WTC11 (cell line): ENCODE measurements at regions not wholly inside any gene's neighbourhood (a gene's known extent, or its start where the extent isn't known, plus 50 kb on each side); places are given as distances from the start of the nearest gene placed in this dataset.

Experiments
- ATF3 ChIP-seq: sonication (generic); formaldehyde crosslinking; conservative IDR thresholded peaks from 2 replicates; pipeline ENCODE4 v1.8.1; 2022; ENCODE audit warnings: mild to moderate bottlenecking, missing genetic modification reagents
- FOXJ3 ChIP-seq: sonication (generic); formaldehyde crosslinking; IDR thresholded peaks from 2 replicates; pipeline ENCODE4 v1.9.0; 2021; ENCODE audit warnings: missing genetic modification reagents, mild to moderate bottlenecking, borderline replicate concordance
- ZNF121 ChIP-seq: sonication (generic); formaldehyde crosslinking; IDR thresholded peaks from 2 replicates; pipeline ENCODE4 v1.8.0; 2023; ENCODE audit warnings: missing genetic modification reagents
- TF ChIP-seq, protein P1 (sequence below): fragments of 250-450 bp; sonication (Bioruptor Pico); conservative IDR thresholded peaks from 2 replicates; pipeline ENCODE4 v1.9.0; 2021; ENCODE audit warnings: mild to moderate bottlenecking

DNA sequence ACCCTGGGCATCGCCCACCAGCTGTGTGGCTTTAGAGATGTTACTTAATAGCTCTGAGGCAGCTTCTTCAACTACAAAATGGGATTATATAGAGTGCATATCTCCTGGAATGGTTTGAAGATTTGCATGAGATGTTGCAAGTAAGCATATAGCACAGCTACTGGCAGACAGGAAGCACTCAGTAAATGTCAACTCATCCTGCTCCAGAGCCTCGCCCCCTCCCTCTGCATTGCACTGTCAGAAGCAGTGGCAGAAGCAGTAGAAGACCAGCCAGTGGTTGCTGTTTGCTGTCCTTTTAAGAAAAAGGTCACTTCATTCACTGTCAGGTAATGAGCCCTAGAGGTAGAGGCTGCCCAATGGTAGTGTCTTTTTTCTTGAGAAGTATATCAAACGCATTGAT lies 180.0 kb upstream of the GHITM start:
- TF ChIP-seq ZNF121 (CRISPR knock-in tag) (no peak), FOXJ3 (CRISPR knock-in tag) (no peak), ATF3 (no peak)
- TF ChIP-seq, protein P1, sequence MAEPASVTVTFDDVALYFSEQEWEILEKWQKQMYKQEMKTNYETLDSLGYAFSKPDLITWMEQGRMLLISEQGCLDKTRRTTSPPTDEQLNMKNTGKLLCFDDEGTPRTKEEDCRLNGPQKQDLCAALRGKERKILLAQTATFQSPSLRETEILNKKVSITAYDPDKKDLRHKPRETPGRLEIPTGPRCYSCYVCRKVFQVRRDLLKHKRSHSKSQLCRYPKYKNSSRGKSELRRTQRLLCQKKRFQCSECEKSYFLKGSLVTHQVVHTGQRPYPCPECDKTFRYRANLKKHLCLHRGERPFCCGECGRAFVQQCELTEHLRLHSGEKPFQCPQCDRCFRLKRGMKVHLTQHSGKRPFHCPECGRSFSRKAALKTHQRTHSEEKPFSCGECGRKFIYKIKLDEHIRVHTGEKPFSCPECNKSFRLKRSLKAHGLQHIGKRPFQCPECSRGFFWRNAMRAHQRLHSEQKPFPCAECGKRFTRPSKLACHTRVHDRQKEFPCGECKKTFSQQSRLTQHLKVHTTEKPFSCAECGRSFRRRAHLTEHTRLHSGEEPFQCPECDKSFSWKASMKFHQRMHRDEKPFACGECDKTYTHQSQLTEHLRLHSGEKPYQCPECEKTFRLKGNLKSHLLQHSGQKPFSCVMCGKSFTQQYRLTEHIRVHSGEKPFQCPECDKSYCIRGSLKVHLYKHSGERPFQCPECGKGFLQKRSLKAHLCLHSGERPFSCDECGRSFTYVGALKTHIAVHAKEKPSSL, result no peak
